Loucy (cell line): ENCODE measurements at regions not wholly inside any gene's neighbourhood (a gene's known extent, or its start where the extent isn't known, plus 50 kb on each side); places are given as distances from the start of the nearest gene placed in this dataset.

Source experiments
- CTCF ChIP-seq: fragments of 200-600 bp; sonication (generic); conservative IDR thresholded peaks from 2 replicates; pipeline ENCODE4 v1.5.1; 2014; ENCODE audit warnings: mild to moderate bottlenecking, antibody characterized with exemption, low read length
- EZH2phosphoT487 ChIP-seq: fragments of 200-600 bp; IDR thresholded peaks from 2 replicates; pipeline ENCODE4 v1.6.1; 2018; ENCODE audit warnings: antibody characterized with exemption, mild to moderate bottlenecking, moderate library complexity, borderline replicate concordance

GRCh38 chr6:85321906-85322305, 128.0 kb upstream of the NT5E start:
- TF ChIP-seq CTCF (no peak), EZH2phosphoT487 (no peak)
